Kidney epithelial cell (primary cell): ENCODE measurements at regions not wholly inside any gene's neighbourhood (a gene's known extent, or its start where the extent isn't known, plus 50 kb on each side); places are given as distances from the start of the nearest gene placed in this dataset.

ENCODE experiments used
- DNase-seq: peaks from one replicate; pipeline ENCODE4 v3.0.0-alpha.2; 2010; ENCODE audit warnings: low read depth
- H3K27me3 ChIP-seq: 2 replicates; pipeline ENCODE4 v1.6.0; 2011; ENCODE audit warnings: low read length; ENCODE audit not compliant: control insufficient read depth, insufficient read depth
- H3K36me3 ChIP-seq: 2 replicates; pipeline ENCODE4 v1.5.1; 2011; ENCODE audit warnings: low read length; ENCODE audit not compliant: control insufficient read depth, insufficient read depth
- H3K4me3 ChIP-seq: 2 replicates; pipeline ENCODE4 v1.5.1; 2011; ENCODE audit warnings: low read depth, mild to moderate bottlenecking, control low read depth, low read length
- CTCF ChIP-seq: IDR thresholded peaks from 2 replicates; pipeline ENCODE4 v1.5.1; 2011; ENCODE audit warnings: mild to moderate bottlenecking, moderate library complexity, low read length, control low read depth, inconsistent platforms; ENCODE audit not compliant: insufficient read depth, poor library complexity, severe bottlenecking

GRCh38 chr20:50335105-50335504 is 144.5 kb downstream of the CEBPB start:
- no peak for TF ChIP-seq CTCF
- H3K4me3 ChIP-seq, result no peak overlapping the region
- peak; percentile 66 for DNase-seq

GRCh38 chr20:50335866-50336265 is 145.2 kb downstream of the CEBPB start:
- no peak overlapping the region for H3K4me3 ChIP-seq
- no peak for DNase-seq
- no peaks in the 10 kb centered on the region for H3K27me3 ChIP-seq
- TF ChIP-seq CTCF, result no peak
- no peaks in the 10 kb centered on the region for H3K36me3 ChIP-seq

More at GRCh38 chr20:50335105-50335504, 144.5 kb downstream of the CEBPB start:
- H3K36me3 ChIP-seq, result no peaks in the 10 kb centered on the region
- no peaks in the 10 kb centered on the region for H3K27me3 ChIP-seq

- Histone ChIP-seq H3K4me3 (no peak overlapping the region), H3K36me3 (no peaks in the 10 kb centered on the region), H3K27me3 (no peaks in the 10 kb centered on the region)
- DNase-seq, result no peak
- TF ChIP-seq CTCF, result no peak
Measured at GRCh38 chr20:50336661-50337060, 146.0 kb downstream of the CEBPB start.

- H3K27me3 ChIP-seq, result no peaks in the 10 kb centered on the region
- no peak for TF ChIP-seq CTCF
- no peaks in the 10 kb centered on the region for H3K36me3 ChIP-seq
- no peak for DNase-seq
- H3K4me3 ChIP-seq, result no peak overlapping the region
Measured at GRCh38 chr20:50337521-50338466, 147.2 kb downstream of the CEBPB start.

- H3K27me3 ChIP-seq, result no peaks in the 10 kb centered on the region
- no peaks in the 10 kb centered on the region for H3K36me3 ChIP-seq
- H3K4me3 ChIP-seq, result no peak overlapping the region
- TF ChIP-seq CTCF, result no peak
- no peak for DNase-seq
Measured at GRCh38 chr20:50338479-50339391, 148.1 kb downstream of the CEBPB start.
